ENCODE measurements at regions not wholly inside any gene's neighbourhood (a gene's known extent, or its start where the extent isn't known, plus 50 kb on each side); places are given as distances from the start of the nearest gene placed in this dataset.

GRCh38 chr7:57250801-57251200, 118.6 kb upstream of the ZNF479 start:
- Mint-ChIP-seq H3K4me3 (ENCODE audit: unreplicated experiment) (no peak overlapping the region), H3K27ac (ENCODE audit: low read depth, unreplicated experiment) (no peak overlapping the region), H3K9me3 (ENCODE audit: unreplicated experiment) (peaks cover 20% of the 10 kb centered on the region), H3K4me1 (ENCODE audit: insufficient read depth, unreplicated experiment) (no peaks in the 10 kb centered on the region), H3K27me3 (ENCODE audit: insufficient read depth, unreplicated experiment) (no peaks in the 10 kb centered on the region), H3K36me3 (ENCODE audit: insufficient read depth, unreplicated experiment) (peaks cover 4% of the 10 kb centered on the region)
- no peak for DNase-seq (ENCODE audit: unreplicated experiment)
- TF ChIP-seq CTCF (IDR thresholded peaks at IDR 0.05; ENCODE audit: unreplicated experiment): no peak
- intact Hi-C loops (cut with micrococcal nuclease): no loop called here
- ChIA-PET CTCF (interaction anchor here (0.9 kb wide), 1 partner anchor 1620 kb away, joined by 3 read pairs; no protein-coding TSS in a partner anchor), POLR2A (no interaction called here)
- BruUV-seq (replicated peaks): no TSS peak

- H3K9me3 Mint-ChIP-seq (ENCODE audit: unreplicated experiment): no peaks in the 10 kb centered on the region
- CTCF ChIA-PET: no interaction called here
- BruUV-seq (replicated peaks): no TSS peak
- no peaks in the 10 kb centered on the region for H3K36me3 Mint-ChIP-seq (ENCODE audit: insufficient read depth, unreplicated experiment)
- intact Hi-C loops (cut with micrococcal nuclease): no loop called here
- H3K4me3 Mint-ChIP-seq (ENCODE audit: unreplicated experiment): no peak overlapping the region
- H3K27ac Mint-ChIP-seq (ENCODE audit: low read depth, unreplicated experiment): no peak overlapping the region
- no peak for TF ChIP-seq CTCF (IDR thresholded peaks at IDR 0.05; ENCODE audit: unreplicated experiment)
- POLR2A ChIA-PET: no interaction called here
- DNase-seq (ENCODE audit: unreplicated experiment): no peak
- H3K27me3 Mint-ChIP-seq (ENCODE audit: insufficient read depth, unreplicated experiment): no peaks in the 10 kb centered on the region
- H3K4me1 Mint-ChIP-seq (ENCODE audit: insufficient read depth, unreplicated experiment): no peaks in the 10 kb centered on the region
Measured at GRCh38 chr7:57256637-57257375, 124.6 kb upstream of the ZNF479 start.

- H3K4me3 Mint-ChIP-seq (ENCODE audit: unreplicated experiment): no peak overlapping the region
Measured at GRCh38 chr7:57274535-57275283, 142.5 kb upstream of the ZNF479 start.

More at GRCh38 chr7:57274535-57275283, 142.5 kb upstream of the ZNF479 start:
- Mint-ChIP-seq H3K36me3 (ENCODE audit: insufficient read depth, unreplicated experiment) (no peaks in the 10 kb centered on the region), H3K27ac (ENCODE audit: low read depth, unreplicated experiment) (no peak overlapping the region), H3K9me3 (ENCODE audit: unreplicated experiment) (peaks cover 13% of the 10 kb centered on the region), H3K4me1 (ENCODE audit: insufficient read depth, unreplicated experiment) (no peaks in the 10 kb centered on the region), H3K27me3 (ENCODE audit: insufficient read depth, unreplicated experiment) (no peaks in the 10 kb centered on the region)
- TF ChIP-seq CTCF (IDR thresholded peaks at IDR 0.05; ENCODE audit: unreplicated experiment): no peak
- POLR2A ChIA-PET: no interaction called here
- CTCF ChIA-PET: no interaction called here
- intact Hi-C loops (cut with micrococcal nuclease): no loop called here
- DNase-seq (ENCODE audit: unreplicated experiment): no peak
- no TSS peak for BruUV-seq (replicated peaks)
